GM20431 (cell line): ENCODE measurements at regions not wholly inside any gene's neighbourhood (a gene's known extent, or its start where the extent isn't known, plus 50 kb on each side); places are given as distances from the start of the nearest gene placed in this dataset.
"Not testable (repeated sequence)": the region's sequence is repeated elsewhere in the genome, so short reads cannot be mapped to it uniquely, and the experiment has no call there.

Source experiments
- in situ Hi-C: fragments of 300-500 bp; cut with MseI, MboI; formaldehyde crosslinking; loops from one replicate; pipeline ENCODE4 v1.15.0; 2020; ENCODE audit warnings: low sequenced_read_pairs; ENCODE audit not compliant: unreplicated experiment

GRCh38 chr7:113625494-113626102 lies 293.2 kb downstream of the PPP1R3A start:
- in situ Hi-C loops, result no loop called here

GRCh38 chr7:113622796-113623195 lies 296.0 kb downstream of the PPP1R3A start:
- in situ Hi-C loops, result no loop called here

DNA sequence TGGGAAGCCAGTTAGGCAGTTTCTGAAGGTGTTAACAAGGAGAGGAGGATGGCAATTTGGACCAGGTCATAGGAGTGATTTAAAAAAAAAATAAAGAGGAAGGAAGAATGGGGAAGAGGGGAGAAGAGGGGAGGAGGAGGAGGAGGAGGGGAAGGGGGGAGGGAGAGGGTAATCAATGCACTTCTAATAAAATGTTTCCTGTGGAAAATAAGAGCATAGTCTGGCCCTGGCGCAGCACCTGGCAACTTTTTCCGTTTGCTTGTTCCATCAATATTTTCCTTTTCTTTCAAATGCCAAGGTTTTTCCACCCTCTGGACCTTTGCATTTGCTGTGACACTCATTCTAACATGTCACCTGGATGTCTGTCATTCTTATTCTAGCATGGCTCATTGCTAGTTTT lies 308.2 kb downstream of the PPP1R3A start:
- in situ Hi-C loops, result no loop called here

GRCh38 chr7:113608782-113609181 lies 310.0 kb downstream of the PPP1R3A start:
- in situ Hi-C loops, result no loop called here

GRCh38 chr7:113606325-113606724 lies 312.5 kb downstream of the PPP1R3A start:
- in situ Hi-C loops, result no loop called here

DNA sequence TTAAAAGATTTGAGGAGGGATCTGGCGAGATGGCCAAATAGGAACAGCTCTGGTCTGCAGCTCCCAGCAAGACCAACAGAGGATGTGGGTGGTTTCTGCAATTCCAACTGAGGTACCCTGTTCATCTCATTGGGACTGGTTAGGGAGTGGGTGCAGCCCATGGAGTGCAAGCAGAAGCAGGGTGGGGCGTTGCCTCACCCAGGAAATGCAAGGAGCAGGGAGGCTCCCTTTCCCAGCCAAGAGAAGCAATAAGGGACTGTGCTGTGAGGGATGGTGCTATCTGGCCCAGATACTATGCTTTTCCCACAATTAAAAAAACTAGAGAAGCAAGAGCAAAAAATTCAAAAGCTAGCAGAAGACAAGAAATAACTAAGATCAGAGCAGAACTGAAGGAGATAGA lies 318.4 kb downstream of the PPP1R3A start:
- in situ Hi-C loops, result not testable (repeated sequence)

DNA sequence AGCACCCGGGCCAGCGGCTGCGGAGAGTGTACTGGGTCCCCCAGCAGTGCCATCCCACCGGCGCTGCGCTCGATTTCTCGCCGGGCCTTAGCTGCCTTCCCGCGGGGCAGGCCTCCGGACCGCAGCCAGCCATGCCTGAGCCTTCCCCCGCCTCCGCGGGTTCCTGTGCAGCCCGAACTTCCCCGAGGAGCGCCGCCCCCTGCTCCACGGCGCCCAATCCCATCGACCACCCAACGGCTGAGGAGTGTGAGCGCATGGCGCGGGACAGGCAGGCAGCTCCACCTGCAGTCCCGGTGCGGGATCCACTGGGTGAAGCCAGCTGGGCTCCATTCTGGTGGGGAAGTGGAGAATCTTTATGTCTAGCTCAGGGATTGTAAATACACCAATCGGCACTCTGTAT lies 325.4 kb downstream of the PPP1R3A start:
- in situ Hi-C loops, result not testable (repeated sequence)

GRCh38 chr7:113592924-113593323 lies 325.9 kb downstream of the PPP1R3A start:
- in situ Hi-C loops, result not testable (repeated sequence)

DNA sequence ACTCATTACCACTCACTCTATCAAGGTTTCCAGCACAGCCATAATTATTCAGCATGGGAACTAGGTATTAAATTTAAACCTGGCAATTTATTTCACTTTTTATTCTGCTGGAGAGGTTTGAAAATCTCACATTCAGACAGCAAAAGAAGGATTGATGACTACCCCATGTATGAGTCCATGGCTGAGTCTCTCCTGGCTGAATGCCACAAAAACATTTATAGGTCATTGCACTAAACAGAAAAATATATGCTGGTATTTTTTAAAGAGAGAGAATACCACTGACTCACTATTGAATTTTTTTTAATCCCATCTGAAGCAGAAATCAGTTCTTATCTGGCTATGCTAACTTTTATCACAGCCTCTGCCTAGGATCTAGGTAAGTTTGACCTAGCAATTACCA lies 336.3 kb downstream of the PPP1R3A start:
- in situ Hi-C loops, result no loop called here

GRCh38 chr7:113563257-113563656 lies 355.6 kb downstream of the PPP1R3A start:
- in situ Hi-C loops, result not testable (repeated sequence)

GRCh38 chr7:113562801-113563200 lies 356.0 kb downstream of the PPP1R3A start:
- in situ Hi-C loops, result no loop called here

- in situ Hi-C loops, result no loop called here
Measured at GRCh38 chr7:113562242-113562641, 356.6 kb downstream of the PPP1R3A start.

DNA sequence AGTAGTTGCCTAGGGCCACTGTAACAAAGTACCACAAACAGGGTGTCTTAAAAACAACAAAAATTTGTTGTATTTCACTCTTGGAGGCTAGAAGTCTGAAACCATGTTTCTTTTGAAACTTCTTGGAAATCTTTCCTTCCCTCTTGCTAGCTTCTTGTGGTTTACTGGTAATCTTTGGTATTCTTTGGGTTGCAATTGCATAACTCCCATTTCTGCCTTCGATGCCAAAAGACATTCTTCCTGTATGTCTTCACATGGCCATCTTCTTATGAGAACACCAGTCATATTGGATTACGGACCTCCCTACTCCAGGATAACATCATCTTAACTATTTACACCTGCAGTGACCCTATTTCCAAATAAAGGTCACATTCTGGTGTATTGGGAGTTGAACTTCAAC lies 357.4 kb downstream of the PPP1R3A start:
- in situ Hi-C loops, result no loop called here

GRCh38 chr7:113550966-113551365 lies 367.8 kb downstream of the PPP1R3A start:
- in situ Hi-C loops, result no loop called here

GRCh38 chr7:113548561-113548960 lies 370.2 kb downstream of the PPP1R3A start:
- in situ Hi-C loops, result no loop called here

DNA sequence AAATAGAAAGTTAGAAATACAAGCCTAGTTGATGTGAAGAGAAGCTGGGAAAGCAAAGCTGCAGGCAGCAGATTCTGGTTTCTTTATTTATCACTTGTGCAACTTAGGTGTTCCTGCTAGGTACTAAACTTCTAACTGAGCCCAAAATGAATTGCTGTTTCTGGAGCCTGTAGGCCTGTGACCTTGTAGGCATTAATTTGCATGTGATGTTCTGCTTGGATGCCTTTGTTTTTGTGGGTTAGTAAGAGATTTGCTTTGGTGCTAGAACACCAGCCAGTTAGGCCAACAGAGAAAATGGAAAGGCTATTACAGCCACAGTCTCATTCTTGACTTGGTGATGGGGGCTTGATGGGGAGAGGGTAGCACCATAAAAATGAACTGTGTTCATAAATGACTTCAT lies 370.7 kb downstream of the PPP1R3A start:
- in situ Hi-C loops, result no loop called here

- in situ Hi-C loops, result no loop called here
Measured at GRCh38 chr7:113521468-113521867, 397.3 kb downstream of the PPP1R3A start.

- in situ Hi-C loops, result no loop called here
Measured at GRCh38 chr7:113519472-113519871, 399.3 kb downstream of the PPP1R3A start.

DNA sequence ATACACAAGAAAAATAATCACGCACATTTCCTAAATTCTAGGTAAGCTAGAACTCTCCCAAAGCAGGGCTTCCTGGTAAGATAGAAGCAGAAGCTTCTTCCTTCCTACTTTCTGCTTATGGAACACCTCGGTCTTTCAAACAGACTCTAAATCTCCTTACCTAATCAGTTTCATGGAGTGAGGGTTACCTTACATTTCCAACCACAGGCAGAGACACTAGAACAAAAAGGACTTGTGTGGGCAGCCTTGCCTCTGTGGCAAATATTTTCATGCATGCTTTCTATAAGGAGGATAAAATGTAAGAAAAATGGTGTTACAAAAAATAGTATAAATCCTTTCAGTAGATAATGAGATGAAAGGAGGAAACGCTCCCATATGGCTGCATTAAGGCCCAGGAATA lies 386.3 kb upstream of the SMIM30 start:
- in situ Hi-C loops, result no loop called here

GRCh38 chr7:113504142-113504541 lies 385.8 kb upstream of the SMIM30 start:
- in situ Hi-C loops, result no loop called here

DNA sequence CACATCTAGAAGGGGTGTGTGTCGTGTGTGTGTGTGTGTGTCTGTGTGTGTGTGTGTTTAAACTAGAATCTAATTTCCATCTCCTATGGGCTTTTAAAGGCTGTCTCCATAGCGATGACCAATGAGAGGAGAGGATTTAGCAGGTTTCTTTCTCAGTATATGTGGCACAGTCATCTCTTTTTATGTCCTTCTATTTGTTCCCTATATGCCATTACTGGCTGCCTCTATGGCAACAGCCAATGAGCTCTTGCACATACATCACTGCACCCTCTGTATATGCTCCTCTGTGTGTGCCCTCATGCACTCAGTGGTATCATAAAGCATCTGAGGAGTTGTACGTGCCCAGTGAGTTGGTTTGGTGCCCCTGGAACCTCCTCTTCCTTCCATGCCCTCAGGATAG lies 378.2 kb upstream of the SMIM30 start:
- in situ Hi-C loops, result not testable (repeated sequence)

DNA sequence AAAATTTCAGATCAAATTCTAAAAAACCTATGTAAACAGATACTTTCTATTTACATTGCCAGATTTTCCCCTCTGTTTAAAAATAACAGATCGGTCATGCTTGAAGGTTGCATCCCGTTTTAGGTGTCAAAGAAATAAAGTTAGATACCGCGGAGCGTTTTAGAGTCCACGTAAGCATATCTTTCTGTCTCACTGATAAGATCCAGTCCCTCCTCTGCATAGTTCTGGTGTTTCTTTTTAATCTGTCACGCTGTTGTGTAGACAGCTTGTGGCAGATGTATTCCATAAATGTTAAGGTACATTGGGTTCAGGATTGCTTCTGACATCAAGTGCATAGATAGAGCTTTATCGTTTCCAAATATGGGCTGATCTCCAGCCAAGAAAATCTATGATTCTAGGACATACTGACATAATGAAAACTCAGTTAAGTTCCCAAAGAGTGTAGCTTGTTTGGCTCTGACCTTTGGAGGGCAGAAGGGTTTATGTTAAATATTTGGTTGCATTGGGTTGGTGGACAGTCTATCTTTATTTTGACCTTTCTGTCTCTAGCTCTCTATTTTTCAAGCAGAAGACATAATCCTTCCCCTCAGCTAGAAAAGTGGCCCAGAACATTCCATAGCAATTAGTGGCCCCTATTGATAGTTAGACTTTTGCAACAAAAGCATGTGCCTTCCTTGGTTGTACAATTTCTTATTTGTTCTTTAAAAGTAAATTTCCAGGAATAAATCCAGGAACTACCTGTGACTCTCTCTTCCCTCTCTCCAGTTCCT lies 376.6 kb upstream of the SMIM30 start:
- in situ Hi-C loops, result not testable (repeated sequence)
